Lower lobe of right lung (tissue), 2 donors: ENCODE measurements at regions not wholly inside any gene's neighbourhood (a gene's known extent, or its start where the extent isn't known, plus 50 kb on each side); places are given as distances from the start of the nearest gene placed in this dataset.

Experiments
- ATAC-seq, 2 donors: fragments of 200-7000 bp; cut with Tn5 transposase; one replicate each; pipeline ENCODE4 v1.9.1; 2020 to 2022; ENCODE audit warnings: mild to moderate bottlenecking in 2 of 2, moderate library complexity in 2 of 2
- DNase-seq: peaks from one replicate; pipeline ENCODE4 v3.0.0-alpha.2; 2020
- H3K27ac ChIP-seq: fragments of 200-600 bp; one replicate; pipeline ENCODE4 v1.8.0; 2022
- H3K27me3 ChIP-seq: fragments of 200-600 bp; one replicate; pipeline ENCODE4 v1.8.0; 2022; ENCODE audit warnings: low read depth
- H3K36me3 ChIP-seq: fragments of 200-600 bp; one replicate; pipeline ENCODE4 v1.8.0; 2022; ENCODE audit warnings: mild to moderate bottlenecking
- H3K4me1 ChIP-seq: fragments of 200-600 bp; one replicate; pipeline ENCODE4 v1.8.0; 2022
- H3K4me3 ChIP-seq: fragments of 200-600 bp; one replicate; pipeline ENCODE4 v1.8.0; 2022; ENCODE audit warnings: mild to moderate bottlenecking
- H3K9me3 ChIP-seq: fragments of 200-600 bp; one replicate; pipeline ENCODE4 v1.8.0; 2022
- CTCF ChIP-seq: fragments of 200-600 bp; IDR thresholded peaks from one replicate; pipeline ENCODE4 v1.8.0; 2022; ENCODE audit warnings: antibody characterized with exemption, mild to moderate bottlenecking
- intact Hi-C: fragments of 100-400 bp; cut with DNase I; formaldehyde crosslinking; loops from one replicate; pipeline ENCODE4 v1.11.0; 2022
- donor health status: DM: no; HTN: yes; CAD: no; lungs with severe emphysema.

- intact Hi-C loops, result no loop called here
- Histone ChIP-seq H3K9me3 (peaks cover 16% of the 10 kb centered on the region), H3K27ac (no peak overlapping the region), H3K27me3 (no peaks in the 10 kb centered on the region), H3K4me1 (no peaks in the 10 kb centered on the region), H3K36me3 (no peaks in the 10 kb centered on the region), H3K4me3 (no peak overlapping the region)
- no peak for DNase-seq
- no peak for TF ChIP-seq CTCF
- ATAC-seq, result no peak
These were observed 233.5 kb downstream of the PLPP3 start for GRCh38 chr1:56345831-56346230.

GRCh38 chr1:56340977-56341376 lies 238.4 kb downstream of the PLPP3 start:
- H3K36me3 ChIP-seq, result no peaks in the 10 kb centered on the region
- H3K27ac ChIP-seq, result no peak overlapping the region
- peaks cover 9% of the 10 kb centered on the region for H3K9me3 ChIP-seq
- ATAC-seq (no peak), DNase-seq (no peak)
- H3K4me3 ChIP-seq, result no peak overlapping the region
- H3K27me3 ChIP-seq, result no peaks in the 10 kb centered on the region
- no peaks in the 10 kb centered on the region for H3K4me1 ChIP-seq
- no peak for TF ChIP-seq CTCF
- intact Hi-C loops, result no loop called here

GRCh38 chr1:56339786-56340465 lies 239.4 kb downstream of the PLPP3 start:
- no peak overlapping the region for H3K4me3 ChIP-seq
- H3K4me1 ChIP-seq, result no peaks in the 10 kb centered on the region
- no peak for TF ChIP-seq CTCF
- H3K27ac ChIP-seq, result no peak overlapping the region
- no peaks in the 10 kb centered on the region for H3K36me3 ChIP-seq
- H3K9me3 ChIP-seq, result peaks cover 9% of the 10 kb centered on the region
- intact Hi-C loops, result no loop called here
- DNase-seq (no peak), ATAC-seq (no peak)
- no peaks in the 10 kb centered on the region for H3K27me3 ChIP-seq

- no peak for ATAC-seq
- no peaks in the 10 kb centered on the region for H3K4me1 ChIP-seq
- no peaks in the 10 kb centered on the region for H3K27me3 ChIP-seq
- no peak for DNase-seq
- peaks cover 2% of the 10 kb centered on the region for H3K9me3 ChIP-seq
- TF ChIP-seq CTCF, result no peak
- intact Hi-C loops, result no loop called here
- H3K27ac ChIP-seq, result no peak overlapping the region
- H3K4me3 ChIP-seq, result no peak overlapping the region
- no peaks in the 10 kb centered on the region for H3K36me3 ChIP-seq
These were observed 240.3 kb downstream of the PLPP3 start for GRCh38 chr1:56339093-56339492.

GRCh38 chr1:56336982-56337381 lies 242.4 kb downstream of the PLPP3 start:
- DNase-seq, result no peak

More at GRCh38 chr1:56336982-56337381, 242.4 kb downstream of the PLPP3 start:
- intact Hi-C loops, result no loop called here
- no peak overlapping the region for H3K27ac ChIP-seq
- no peak for ATAC-seq
- H3K27me3 ChIP-seq, result no peaks in the 10 kb centered on the region
- no peaks in the 10 kb centered on the region for H3K36me3 ChIP-seq
- H3K4me3 ChIP-seq, result no peak overlapping the region
- no peaks in the 10 kb centered on the region for H3K9me3 ChIP-seq
- TF ChIP-seq CTCF, result no peak
- H3K4me1 ChIP-seq, result no peaks in the 10 kb centered on the region
